ENCODE measurements at regions not wholly inside any gene's neighbourhood (a gene's known extent, or its start where the extent isn't known, plus 50 kb on each side); places are given as distances from the start of the nearest gene placed in this dataset.

GRCh38 chr13:90952326-90952725 is 395.2 kb upstream of the MIR17HG start:
- TF ChIP-seq CTCF (IDR thresholded peaks at IDR 0.05) (no peak), ZFP36 (IDR thresholded peaks at IDR 0.05; ENCODE audit: borderline replicate concordance, partially characterized antibody) (no peak), CBX2 (IDR thresholded peaks at IDR 0.05; ENCODE audit: borderline replicate concordance, low read depth) (no peak), POLR2A (IDR thresholded peaks at IDR 0.05; ENCODE audit: low read length) (no peak)
